ENCODE measurements at regions not wholly inside any gene's neighbourhood (a gene's known extent, or its start where the extent isn't known, plus 50 kb on each side); places are given as distances from the start of the nearest gene placed in this dataset.

- no peaks in the 10 kb centered on the region for H3K9me3 ChIP-seq
- no peak overlapping the region for H3K4me3 ChIP-seq (replicated peaks in 1 of 3)
- TF ChIP-seq CTCF (IDR thresholded peaks at IDR 0.05) (no peak), POLR2A (IDR thresholded peaks at IDR 0.05) (no peak)
- H3K36me3 ChIP-seq = no peaks in the 10 kb centered on the region
- H3K27me3 ChIP-seq = no peaks in the 10 kb centered on the region
- intact Hi-C loops (cut with DNase I) = no loop called here
- DNase-seq = no peak
- peaks cover 4 to 9% of the 10 kb centered on the region in 2 donors for H3K4me1 ChIP-seq
- H3K27ac ChIP-seq = no peak overlapping the region
- 62 to 81% methylated on average over 3 of the region's 3 CpGs for WGBS, 2 donors
These were observed 386.2 kb downstream of the HHIPL2 start for GRCh38 chr1:222161676-222162075.

- WGBS, 2 donors = 90 to 98% methylated on average over 1 of the region's 1 CpG
- no peaks in the 10 kb centered on the region for H3K4me1 ChIP-seq
- intact Hi-C loops (cut with DNase I) = no loop called here
- no peak overlapping the region for H3K27ac ChIP-seq
- no peaks in the 10 kb centered on the region for H3K27me3 ChIP-seq
- no peaks in the 10 kb centered on the region for H3K36me3 ChIP-seq
- DNase-seq = no peak
- H3K9me3 ChIP-seq = no peaks in the 10 kb centered on the region
- TF ChIP-seq POLR2A (IDR thresholded peaks at IDR 0.05) (no peak), CTCF (IDR thresholded peaks at IDR 0.05) (no peak)
- H3K4me3 ChIP-seq (replicated peaks in 1 of 3) = no peak overlapping the region
These were observed 390.3 kb downstream of the HHIPL2 start for GRCh38 chr1:222157612-222158011.

GRCh38 chr1:222140206-222140605 lies 398.3 kb upstream of the DUSP10 start:
- no peak for DNase-seq
- WGBS, 2 donors = 80 to 83% methylated on average over 1 of the region's 1 CpG

GRCh38 chr1:222138095-222138494 lies 396.2 kb upstream of the DUSP10 start:
- H3K27ac ChIP-seq = no peak overlapping the region
- H3K36me3 ChIP-seq = no peaks in the 10 kb centered on the region
- no peaks in the 10 kb centered on the region for H3K4me1 ChIP-seq
- WGBS, 2 donors = 90 to 92% methylated on average over 15 of the region's 15 CpGs
- H3K9me3 ChIP-seq = no peaks in the 10 kb centered on the region
- TF ChIP-seq POLR2A (IDR thresholded peaks at IDR 0.05) (no peak), CTCF (IDR thresholded peaks at IDR 0.05) (no peak)
- DNase-seq = no peak
- no peaks in the 10 kb centered on the region for H3K27me3 ChIP-seq
- intact Hi-C loops (cut with DNase I) = no loop called here
- H3K4me3 ChIP-seq (replicated peaks in 1 of 3) = no peak overlapping the region

More at GRCh38 chr1:222140206-222140605, 398.3 kb upstream of the DUSP10 start:
- Histone ChIP-seq H3K36me3 (no peaks in the 10 kb centered on the region), H3K4me1 (no peaks in the 10 kb centered on the region), H3K9me3 (no peaks in the 10 kb centered on the region), H3K27me3 (no peaks in the 10 kb centered on the region), H3K4me3 (replicated peaks in 1 of 3) (no peak overlapping the region), H3K27ac (no peak overlapping the region)
- intact Hi-C loops (cut with DNase I) = no loop called here
- TF ChIP-seq POLR2A (IDR thresholded peaks at IDR 0.05) = no peak
- no peak for TF ChIP-seq CTCF (IDR thresholded peaks at IDR 0.05)

- WGBS, 2 donors = 85 to 90% methylated on average over 1 of the region's 1 CpG
- Histone ChIP-seq H3K4me1 (no peaks in the 10 kb centered on the region), H3K9me3 (no peaks in the 10 kb centered on the region), H3K4me3 (replicated peaks in 1 of 3) (no peak overlapping the region), H3K27ac (no peak overlapping the region), H3K36me3 (no peaks in the 10 kb centered on the region), H3K27me3 (no peaks in the 10 kb centered on the region)
- TF ChIP-seq CTCF (IDR thresholded peaks at IDR 0.05) = no peak
- no peak for TF ChIP-seq POLR2A (IDR thresholded peaks at IDR 0.05)
- intact Hi-C loops (cut with DNase I) = no loop called here
- no peak for DNase-seq
These were observed 395.0 kb upstream of the DUSP10 start for GRCh38 chr1:222136869-222137268.
